ENCODE measurements at regions not wholly inside any gene's neighbourhood (a gene's known extent, or its start where the extent isn't known, plus 50 kb on each side); places are given as distances from the start of the nearest gene placed in this dataset.

- no peak for DNase-seq
Measured at GRCh38 chr12:123040106-123040505, 59.6 kb downstream of the ARL6IP4 start.

DNA sequence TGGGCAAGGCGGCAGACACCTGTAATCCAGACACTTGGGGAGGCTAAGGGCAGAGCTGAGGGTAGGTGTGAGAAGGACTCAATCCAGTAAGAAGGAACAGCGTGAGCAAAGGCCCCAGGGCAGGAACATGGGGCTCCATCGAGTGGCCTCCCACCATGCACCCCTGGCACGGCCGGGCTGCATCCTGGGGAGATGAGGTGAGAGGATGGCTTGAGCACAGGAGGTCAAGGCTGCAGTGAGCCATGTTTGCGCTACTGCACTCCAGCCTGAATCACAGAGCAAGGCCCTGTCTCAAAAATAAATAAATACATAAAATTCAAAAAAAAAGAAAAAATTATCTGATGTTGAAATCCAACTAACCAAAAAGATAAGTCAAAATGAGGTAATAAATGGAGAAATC lies 58.5 kb downstream of the ARL6IP4 start:
- DNase-seq, result no peak

DNA sequence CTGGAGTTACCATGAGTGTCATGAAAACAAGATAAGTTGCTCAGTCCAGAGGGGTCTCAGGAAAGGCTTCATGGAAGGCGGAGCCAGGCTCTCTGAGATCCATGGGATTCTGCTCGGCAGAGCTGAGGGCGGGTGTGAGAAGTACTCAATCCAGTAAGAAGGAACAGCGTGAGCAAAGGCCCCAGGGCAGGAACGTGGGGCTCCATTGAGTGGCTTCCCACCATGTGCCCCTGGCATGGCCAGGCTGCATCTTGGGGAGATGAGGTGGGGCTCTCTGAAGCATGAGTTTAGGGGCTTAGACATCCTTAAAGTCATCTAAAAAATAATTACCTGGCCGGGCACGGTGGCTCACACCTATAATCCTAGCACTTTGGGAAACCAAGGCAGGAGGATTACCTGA lies 58.0 kb downstream of the ARL6IP4 start:
- no peak for DNase-seq

GRCh38 chr12:123037791-123038190 lies 57.3 kb downstream of the ARL6IP4 start:
- DNase-seq, result no peak

- DNase-seq, result no peak
Measured at GRCh38 chr12:123036466-123037285, 56.2 kb downstream of the ARL6IP4 start.

GRCh38 chr12:123035841-123036240 lies 55.4 kb downstream of the ARL6IP4 start:
- no peak for DNase-seq

DNA sequence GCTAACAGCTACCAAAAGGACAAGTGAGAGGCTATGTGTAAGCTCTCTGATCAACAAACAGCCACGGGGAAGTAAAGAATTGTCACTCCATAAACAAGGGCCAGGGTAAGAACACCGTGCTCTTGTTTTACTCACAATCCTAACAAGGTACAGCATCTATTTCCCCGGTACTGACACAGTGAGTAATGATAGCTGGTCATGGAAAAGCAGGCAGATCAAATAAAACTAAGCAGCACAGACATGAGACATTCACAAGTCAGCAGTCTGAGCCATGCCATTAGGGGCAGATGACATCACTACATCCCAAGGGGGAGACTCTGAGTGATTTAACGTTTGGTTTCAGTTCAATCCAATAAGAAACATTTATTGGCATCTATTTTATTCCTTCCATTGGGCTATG lies 54.4 kb downstream of the ARL6IP4 start:
- no peak for DNase-seq

DNA sequence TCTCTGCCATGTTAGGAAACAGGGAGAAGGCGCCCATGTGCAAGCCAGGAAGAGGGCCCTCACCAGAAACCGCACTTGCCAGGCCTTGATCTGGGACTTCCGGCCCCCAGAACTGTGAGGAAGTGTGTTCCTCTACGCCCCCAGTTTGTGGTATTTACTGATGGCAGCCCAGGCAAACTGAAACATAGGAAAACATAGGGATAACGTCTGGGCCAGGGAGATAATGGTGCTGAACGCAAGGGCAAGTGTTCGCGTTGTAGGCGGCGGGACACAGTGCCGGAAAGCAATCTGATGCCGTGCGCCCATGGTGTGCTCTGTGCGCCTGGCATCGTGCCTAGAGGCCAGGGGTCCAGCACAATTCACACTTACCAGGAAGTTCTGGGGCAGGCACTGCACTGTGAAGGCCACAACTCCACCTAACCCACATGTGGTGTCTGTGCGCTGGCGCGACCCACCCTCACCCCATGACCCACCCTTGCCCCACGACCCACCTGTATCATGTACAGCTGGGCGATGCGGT lies 53.6 kb downstream of the ARL6IP4 start:
- no peak for DNase-seq

- no peak for DNase-seq
Measured at GRCh38 chr12:123033392-123034021, 53.0 kb downstream of the ARL6IP4 start.

DNA sequence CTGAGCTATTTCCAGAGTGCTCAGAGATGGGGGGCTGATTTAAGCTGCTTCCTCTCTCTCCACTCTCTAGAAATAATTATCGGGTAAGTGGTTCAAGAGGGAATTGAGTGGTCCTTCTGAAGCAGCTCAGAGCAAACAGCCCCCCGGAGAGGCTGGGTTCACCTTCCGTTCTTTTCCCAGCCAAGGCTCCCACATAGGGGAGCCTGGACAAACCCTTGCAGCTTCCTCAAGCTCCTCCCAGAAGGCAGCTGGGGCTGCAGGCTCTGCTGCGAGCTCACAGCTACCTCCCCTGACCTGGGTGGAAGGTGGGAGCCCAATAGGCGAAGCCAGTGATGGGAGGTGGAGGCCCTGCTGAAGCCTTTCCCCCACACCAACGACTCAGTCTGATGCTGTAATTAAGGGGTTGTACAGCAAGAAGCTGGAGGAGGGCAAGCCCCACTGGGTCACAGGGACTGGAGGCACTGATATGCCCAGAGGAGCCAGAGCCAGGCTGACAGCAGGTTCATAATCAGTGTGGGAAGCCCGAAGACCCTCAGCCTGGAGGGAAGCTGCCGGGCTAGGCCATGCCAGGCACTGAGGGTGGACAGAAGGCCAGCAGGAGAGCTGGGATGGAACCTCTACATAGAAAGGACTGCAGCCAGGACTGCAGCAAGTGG lies 52.4 kb downstream of the ARL6IP4 start:
- no peak for DNase-seq

Measured in midbrain (tissue), 1 donor.